ENCODE measurements at regions not wholly inside any gene's neighbourhood (a gene's known extent, or its start where the extent isn't known, plus 50 kb on each side); places are given as distances from the start of the nearest gene placed in this dataset.

GRCh38 chrX:100207331-100208024, 202.6 kb downstream of the PCDH19 start:
- Histone ChIP-seq H3K9me2 (ENCODE audit: insufficient read depth) (no peaks in the 10 kb centered on the region), H3K27me3 (ENCODE audit: insufficient read depth) (no peaks in the 10 kb centered on the region), H2AFZ (no peak overlapping the region; the same call in 1 of the 2 replicates), H3K4me2 (no peak overlapping the region), H4K20me1 (replicated peaks; ENCODE audit: insufficient read depth) (no peaks in the 10 kb centered on the region), H3K4me3 (no peak overlapping the region), H3K27ac (ENCODE audit: low read depth) (no peak overlapping the region), H3K4me1 (ENCODE audit: insufficient read depth) (no peaks in the 10 kb centered on the region), H3F3A (replicated peaks; ENCODE audit: low read depth) (no peaks in the 10 kb centered on the region), H3K36me3 (ENCODE audit: insufficient read depth) (no peaks in the 10 kb centered on the region), H3K79me2 (replicated peaks; ENCODE audit: insufficient read depth) (no peaks in the 10 kb centered on the region)
- Mint-ChIP-seq H3K4me3 (no peak overlapping the region), H3K9me3 (no peaks in the 10 kb centered on the region), H3K4me1 (peaks cover 7% of the 10 kb centered on the region; the same call in 2 of the 3 replicates), H3K27me3 (ENCODE audit: insufficient read depth, low read depth, poor library complexity) (no peaks in the 10 kb centered on the region), H3K27ac (no peak overlapping the region), H3K36me3 (ENCODE audit: low read depth) (no peaks in the 10 kb centered on the region)
- TF ChIP-seq CREB1 (CRISPR knock-in tag; IDR thresholded peaks at IDR 0.05; ENCODE audit: low read depth) = no peak
- TF ChIP-seq EZH2phosphoT487 (IDR thresholded peaks at IDR 0.05; ENCODE audit: unreplicated experiment) = no peak
- no peak for TF ChIP-seq NANOG (IDR thresholded peaks at IDR 0.05; ENCODE audit: borderline replicate concordance)
- no peak for TF ChIP-seq ETS1 (IDR thresholded peaks at IDR 0.05)
- TF ChIP-seq ZNF462 (CRISPR knock-in tag; IDR thresholded peaks at IDR 0.05) = no peak
- TF ChIP-seq ZNF331 (CRISPR knock-in tag; IDR thresholded peaks at IDR 0.05; ENCODE audit: low read depth) = no peak
- no peak for TF ChIP-seq POLR2AphosphoS5 (IDR thresholded peaks at IDR 0.05; ENCODE audit: low read depth)
- no peak for TF ChIP-seq ZNF114 (CRISPR knock-in tag; IDR thresholded peaks at IDR 0.05)
- no peak for TF ChIP-seq JUNB (IDR thresholded peaks at IDR 0.05; ENCODE audit: unreplicated experiment)
- TF ChIP-seq EZH2 (IDR thresholded peaks at IDR 0.05; ENCODE audit: low read depth, unreplicated experiment) = no peak
- no peak for TF ChIP-seq STAT1 (IDR thresholded peaks at IDR 0.05; ENCODE audit: unreplicated experiment)
- TF ChIP-seq CTCF (conservative IDR thresholded peaks at IDR 0.05; ENCODE audit: low read depth in 2 of 2) = no peak
- TF ChIP-seq REST (IDR thresholded peaks at IDR 0.05; ENCODE audit: unreplicated experiment) = no peak
- DNase-seq (ENCODE audit: low spot score) = no peak
- peak; percentile 25; the same call in 1 of the 3 replicates for ATAC-seq
